NB4 (cell line): ENCODE measurements at regions not wholly inside any gene's neighbourhood (a gene's known extent, or its start where the extent isn't known, plus 50 kb on each side); places are given as distances from the start of the nearest gene placed in this dataset.

ENCODE experiments used
- CTCF ChIP-seq: IDR thresholded peaks from one replicate; pipeline ENCODE4 v1.5.1; 2012; ENCODE audit warnings: low read depth, low read length
- MAX ChIP-seq: IDR thresholded peaks from 2 replicates; pipeline ENCODE4 v1.6.1; 2011; ENCODE audit warnings: low read depth, low read length
- POLR2A ChIP-seq: IDR thresholded peaks from 2 replicates; pipeline ENCODE4 v1.6.1; 2011; ENCODE audit warnings: mild to moderate bottlenecking; ENCODE audit not compliant: insufficient read length; ENCODE audit errors: extremely low read depth

- no peak for TF ChIP-seq POLR2A
- no peak for TF ChIP-seq CTCF
- no peak for TF ChIP-seq MAX
These were observed 750.6 kb downstream of the TMEM182 start for GRCh38 chr2:103512442-103512841.
